GM13977 (cell line): ENCODE measurements at regions not wholly inside any gene's neighbourhood (a gene's known extent, or its start where the extent isn't known, plus 50 kb on each side); places are given as distances from the start of the nearest gene placed in this dataset.
"Not testable (repeated sequence)": the region's sequence is repeated elsewhere in the genome, so short reads cannot be mapped to it uniquely, and the experiment has no call there.

Experiments
- DNase-seq: peaks from one replicate; pipeline ENCODE4 v3.0.0; 2012; ENCODE audit warnings: low spot score
- CTCF ChIP-seq: IDR thresholded peaks from 2 replicates; pipeline ENCODE4 v1.5.1; 2012; ENCODE audit warnings: mild to moderate bottlenecking, control low read depth; ENCODE audit not compliant: insufficient read depth; ENCODE audit errors: extremely low read depth, missing control alignments
- in situ Hi-C: fragments of 300-500 bp; cut with MboI; formaldehyde crosslinking; loops from one replicate; pipeline ENCODE4 v1.12.0; 2022; ENCODE audit warnings: low sequenced_read_pairs, low pct_unique_long_range_greater_than_20kb, mixed read lengths, inconsistent platforms; ENCODE audit not compliant: unreplicated experiment

- in situ Hi-C loops = no loop called here
- no peak for DNase-seq
- TF ChIP-seq CTCF = no peak
Measured at GRCh38 chr2:35160871-35161270, 1194.7 kb upstream of the CRIM1 start.

- no peak for DNase-seq
- TF ChIP-seq CTCF = no peak
- in situ Hi-C loops = no loop called here
Measured at GRCh38 chr2:35125871-35126270, 1229.7 kb upstream of the CRIM1 start.

GRCh38 chr2:35125278-35125677 is 1230.3 kb upstream of the CRIM1 start:
- DNase-seq = no peak
- TF ChIP-seq CTCF = no peak
- in situ Hi-C loops = no loop called here

GRCh38 chr2:35116151-35116550 is 1239.4 kb upstream of the CRIM1 start:
- in situ Hi-C loops = no loop called here
- TF ChIP-seq CTCF = no peak
- DNase-seq = no peak

- no peak for DNase-seq
- in situ Hi-C loops = no loop called here
- TF ChIP-seq CTCF = peak; percentile 7
Measured at GRCh38 chr2:35114765-35115164, 1240.8 kb upstream of the CRIM1 start.

GRCh38 chr2:35112367-35112766 is 1243.2 kb upstream of the CRIM1 start:
- in situ Hi-C loops, DNase-seq: not testable (repeated sequence)

- no peak for TF ChIP-seq CTCF
- in situ Hi-C loops = no loop called here
Measured at GRCh38 chr2:35104309-35104708, 1251.3 kb upstream of the CRIM1 start.

More at GRCh38 chr2:35104309-35104708, 1251.3 kb upstream of the CRIM1 start:
- DNase-seq = no peak
